PC-3 (cell line): ENCODE measurements at regions not wholly inside any gene's neighbourhood (a gene's known extent, or its start where the extent isn't known, plus 50 kb on each side); places are given as distances from the start of the nearest gene placed in this dataset.
A peak's percentile ranks its signal among the peaks of the same experiment; 100 is the strongest.

Experiments used
- ATAC-seq: fragments of 200-7000 bp; cut with Tn5 transposase; 2 replicates; pipeline ENCODE4 v1.9.1; 2020; ENCODE audit warnings: mild to moderate bottlenecking, moderate library complexity
- BruUV-seq: library from RNA; stranded (reverse); fragments of 400-500 nt; replicated peaks from 2 replicates; lab custom pipeline; 2021; lab: Mats Ljungman, UMichigan
- CTCF ChIA-PET: fragments of 300-600 bp; sonication (Branson Sonifier 250); formaldehyde crosslinking; loops from one replicate; lab custom pipeline; 2022; ENCODE audit warnings: antibody characterized with exemption; lab: Charles Lee
- POLR2A ChIA-PET: fragments of 300-600 bp; sonication (Branson Sonifier 250); formaldehyde crosslinking; loops from one replicate; lab custom pipeline; 2022; ENCODE audit warnings: antibody characterized with exemption; ENCODE audit not compliant: unreplicated experiment; lab: Charles Lee
- DNase-seq: peaks from one replicate; pipeline ENCODE4 v3.0.0-alpha.2; 2015
- H2AFZ ChIP-seq: fragments of 300-600 bp; sonication (generic); 2 replicates; pipeline ENCODE4 v1.6.0; 2016; ENCODE audit warnings: antibody characterized with exemption, low read length
- H3F3A ChIP-seq: fragments of 300-600 bp; sonication (generic); one replicate; pipeline ENCODE4 v1.6.0; 2017; ENCODE audit warnings: antibody characterized with exemption, low read length, control low read depth, mild to moderate bottlenecking; ENCODE audit not compliant: unreplicated experiment
- H3K27ac ChIP-seq: fragments of 300-600 bp; sonication (generic); 2 replicates; pipeline ENCODE4 v1.5.1; 2016; ENCODE audit warnings: mild to moderate bottlenecking, low read length
- H3K27me3 ChIP-seq: fragments of 300-600 bp; sonication (generic); 2 replicates; pipeline ENCODE4 v1.6.1; 2016; ENCODE audit warnings: low read length, mixed read lengths
- H3K36me3 ChIP-seq: fragments of 300-600 bp; sonication (generic); 2 replicates; pipeline ENCODE4 v1.6.1; 2016; ENCODE audit warnings: low read depth, mixed run types, low read length, mixed read lengths
- H3K4me1 ChIP-seq: fragments of 300-600 bp; sonication (generic); 2 replicates; pipeline ENCODE4 v1.5.1; 2016; ENCODE audit warnings: low read length; ENCODE audit not compliant: insufficient read depth
- H3K4me2 ChIP-seq: fragments of 300-600 bp; sonication (generic); 2 replicates; pipeline ENCODE4 v1.6.0; 2016; ENCODE audit warnings: low read length
- H3K4me3 ChIP-seq: fragments of 300-600 bp; sonication (generic); 2 replicates; pipeline ENCODE4 v1.5.1; 2016; ENCODE audit warnings: mild to moderate bottlenecking, low read length, mixed read lengths
- H3K79me2 ChIP-seq: fragments of 300-600 bp; sonication (generic); 2 replicates; pipeline ENCODE4 v1.6.1; 2017; ENCODE audit warnings: low read length, mixed read lengths
- H3K9ac ChIP-seq: fragments of 300-600 bp; sonication (generic); 2 replicates; pipeline ENCODE4 v1.6.0; 2016; ENCODE audit warnings: mild to moderate bottlenecking, low read length
- H3K9me2 ChIP-seq: fragments of 300-600 bp; sonication (generic); replicated peaks from 2 replicates; pipeline ENCODE4 v1.6.1; 2016; ENCODE audit warnings: mixed run types, low read length, mixed read lengths
- H3K9me3 ChIP-seq: fragments of 300-600 bp; sonication (generic); 2 replicates; pipeline ENCODE4 v1.6.1; 2016; ENCODE audit warnings: low read length, mixed read lengths
- H4K20me1 ChIP-seq: fragments of 300-600 bp; sonication (generic); 2 replicates; pipeline ENCODE4 v1.6.1; 2016; ENCODE audit warnings: low read length, mixed read lengths
- CTCF ChIP-seq: fragments of 300-600 bp; sonication (generic); conservative IDR thresholded peaks from 2 replicates; pipeline ENCODE4 v1.5.1; 2017; ENCODE audit warnings: antibody characterized with exemption, low read depth, mild to moderate bottlenecking, low read length
- EZH2 ChIP-seq: fragments of 300-600 bp; sonication (generic); IDR thresholded peaks from one replicate; pipeline ENCODE4 v1.6.1; 2017; ENCODE audit warnings: antibody characterized with exemption, mild to moderate bottlenecking, low read length; ENCODE audit not compliant: unreplicated experiment
- EZH2phosphoT487 ChIP-seq: fragments of 300-600 bp; sonication (generic); IDR thresholded peaks from 2 replicates; pipeline ENCODE4 v1.6.1; 2018; ENCODE audit warnings: mild to moderate bottlenecking, antibody characterized with exemption, low read length, borderline replicate concordance
- intact Hi-C: fragments of 100-400 bp; cut with micrococcal nuclease; formaldehyde crosslinking; loops from 2 replicates; pipeline ENCODE4 v1.9.0; 2023

GRCh38 chr21:38126666-38127303, 130.0 kb upstream of the KCNJ15 start:
- no peaks in the 10 kb centered on the region for H3K4me1 ChIP-seq
- no peak overlapping the region for H2AFZ ChIP-seq
- ChIA-PET POLR2A (interaction anchor here (0.6 kb wide), 1 partner anchor 447 kb away, joined by 4 read pairs; no protein-coding TSS in a partner anchor), CTCF (interaction anchor here (0.7 kb wide), 1 partner anchor 415 kb away, joined by 5 read pairs; no protein-coding TSS in a partner anchor)
- H3K9me3 ChIP-seq, result no peaks in the 10 kb centered on the region
- no peak overlapping the region for H3K4me3 ChIP-seq
- no peak overlapping the region for H3K27ac ChIP-seq
- no peak overlapping the region for H3K4me2 ChIP-seq
- H3K9me2 ChIP-seq, result no peaks in the 10 kb centered on the region
- no peak overlapping the region for H3K9ac ChIP-seq
- DNase-seq (peak; percentile 75), ATAC-seq (peak; percentile 84)
- intact Hi-C loops, result loop anchor here (5.0 kb wide), 1 partner anchor 414 kb away; no protein-coding TSS in a partner anchor
- H4K20me1 ChIP-seq, result no peaks in the 10 kb centered on the region
- BruUV-seq, result no TSS peak
- H3K79me2 ChIP-seq, result no peaks in the 10 kb centered on the region
- TF ChIP-seq EZH2phosphoT487 (no peak), CTCF (peak; percentile 87)
- no peaks in the 10 kb centered on the region for H3K36me3 ChIP-seq
- peaks cover 33% of the 10 kb centered on the region for H3K27me3 ChIP-seq
- H3F3A ChIP-seq, result no peaks in the 10 kb centered on the region

- ATAC-seq (no peak), DNase-seq (no peak)
- BruUV-seq, result no TSS peak
- Histone ChIP-seq H3K9me2 (no peaks in the 10 kb centered on the region), H3K4me1 (no peaks in the 10 kb centered on the region), H3K79me2 (no peaks in the 10 kb centered on the region), H4K20me1 (no peaks in the 10 kb centered on the region), H3K9me3 (peaks cover 5% of the 10 kb centered on the region; the same call in 1 of the 2 replicates), H3K36me3 (no peaks in the 10 kb centered on the region), H2AFZ (no peak overlapping the region), H3K27ac (no peak overlapping the region), H3K4me3 (no peak overlapping the region), H3K27me3 (peaks cover 45% of the 10 kb centered on the region), H3K9ac (no peak overlapping the region), H3K4me2 (no peak overlapping the region), H3F3A (no peaks in the 10 kb centered on the region)
- TF ChIP-seq CTCF (no peak), EZH2 (no peak), EZH2phosphoT487 (no peak)
- ChIA-PET POLR2A (no interaction called here), CTCF (no interaction called here)
- intact Hi-C loops, result loop anchor here (5.0 kb wide), 1 partner anchor 417 kb away; no protein-coding TSS in a partner anchor
Measured at GRCh38 chr21:38129711-38130110, 127.1 kb upstream of the KCNJ15 start.

- no peak for TF ChIP-seq EZH2
- TF ChIP-seq CTCF, result no peak
- TF ChIP-seq EZH2phosphoT487, result no peak
- Histone ChIP-seq H3K9me2 (no peaks in the 10 kb centered on the region), H3K4me1 (peaks cover 9% of the 10 kb centered on the region; the same call in 1 of the 2 replicates), H3K36me3 (no peaks in the 10 kb centered on the region), H3K9me3 (peaks cover 5% of the 10 kb centered on the region; the same call in 1 of the 2 replicates), H3K27me3 (peaks cover 36% of the 10 kb centered on the region), H3K27ac (no peak overlapping the region), H3K4me3 (no peak overlapping the region), H3K4me2 (no peak overlapping the region), H4K20me1 (no peaks in the 10 kb centered on the region), H3K79me2 (no peaks in the 10 kb centered on the region), H3K9ac (no peak overlapping the region), H3F3A (no peaks in the 10 kb centered on the region), H2AFZ (no peak overlapping the region)
- no peak for DNase-seq
- intact Hi-C loops, result no loop called here
- ChIA-PET POLR2A (no interaction called here), CTCF (no interaction called here)
- ATAC-seq, result no peak
- no TSS peak for BruUV-seq
Measured at GRCh38 chr21:38133240-38133639, 123.6 kb upstream of the KCNJ15 start.
